ENCODE measurements at regions not wholly inside any gene's neighbourhood (a gene's known extent, or its start where the extent isn't known, plus 50 kb on each side); places are given as distances from the start of the nearest gene placed in this dataset.

DNA sequence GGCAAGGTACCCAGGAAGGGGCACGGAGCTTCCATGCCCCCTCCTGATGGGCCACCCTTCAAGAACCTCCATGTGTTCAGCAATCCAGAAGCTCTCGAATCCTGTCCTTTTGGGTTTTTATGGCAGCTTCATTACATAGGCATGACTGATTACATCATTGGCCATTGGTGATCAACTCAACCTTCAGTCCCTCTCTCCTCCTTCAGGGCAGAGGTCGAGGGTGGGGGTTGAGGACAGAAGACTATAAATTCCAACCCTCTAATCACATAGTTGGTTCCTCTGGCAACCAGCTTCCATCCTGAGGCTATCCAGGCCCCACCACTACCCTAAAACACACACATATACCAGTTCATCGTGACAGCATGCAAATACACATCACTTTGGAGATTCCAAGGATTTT is 135.7 kb downstream of the ZNF281 start:
- WGBS (ENCODE audit: insufficient coverage), result 50% methylated on average over 2 of the region's 4 CpGs

DNA sequence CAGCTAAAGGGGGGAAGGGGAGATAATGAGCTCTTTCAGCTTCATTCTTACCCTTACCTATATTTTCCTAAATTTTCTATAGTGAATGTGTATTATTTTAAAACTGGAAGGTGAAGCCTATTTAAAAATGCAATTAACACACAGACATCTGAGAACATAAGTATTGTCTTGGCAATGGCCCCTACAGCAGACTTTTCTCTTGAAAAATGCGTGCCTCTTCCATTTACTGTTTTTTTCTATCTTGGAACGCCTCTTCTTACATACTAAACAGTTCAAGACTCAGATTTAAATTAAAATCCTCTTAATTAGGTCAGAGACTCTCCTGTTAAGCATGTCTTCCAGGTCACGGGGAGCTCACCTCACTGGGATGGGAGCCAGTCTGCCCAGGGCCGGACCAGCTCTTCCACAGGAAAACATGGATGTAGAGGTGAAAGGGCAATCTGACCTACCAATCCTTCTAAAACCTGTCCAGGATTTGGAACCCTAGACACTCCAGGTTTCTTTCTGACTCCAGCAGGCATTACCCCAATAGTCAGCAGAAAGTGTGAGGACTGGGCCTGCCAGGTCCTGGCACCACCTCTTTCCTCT is 137.3 kb downstream of the ZNF281 start:
- peak in 1 of 6 donors; percentile 55 for DNase-seq (ENCODE audit: low read depth in 4 of 6, low spot score in 6 of 6)
- 84% methylated on average over 3 of the region's 4 CpGs for WGBS (ENCODE audit: insufficient coverage)
- Histone ChIP-seq H3K9me3 (ENCODE audit: control insufficient read depth, insufficient read depth, low read length) (no peaks in the 10 kb centered on the region), H3K27me3 (ENCODE audit: control insufficient read depth, insufficient read depth, low read length) (no peaks in the 10 kb centered on the region), H3K4me1 (ENCODE audit: control insufficient read depth, insufficient read depth, low read length) (no peaks in the 10 kb centered on the region), H3K4me3 (ENCODE audit: low read depth, low read length) (no peak overlapping the region), H3K27ac (ENCODE audit: low read depth, low read length) (no peak overlapping the region), H3K36me3 (ENCODE audit: control insufficient read depth, insufficient read depth, low read length) (no peaks in the 10 kb centered on the region)

More for the DNA sequence above, 135.7 kb downstream of the ZNF281 start:
- H3K36me3 ChIP-seq (ENCODE audit: control insufficient read depth, insufficient read depth, low read length), result no peaks in the 10 kb centered on the region
- no peaks in the 10 kb centered on the region for H3K27me3 ChIP-seq (ENCODE audit: control insufficient read depth, insufficient read depth, low read length)
- no peak overlapping the region for H3K27ac ChIP-seq (ENCODE audit: low read depth, low read length)
- H3K9me3 ChIP-seq (ENCODE audit: control insufficient read depth, insufficient read depth, low read length), result no peaks in the 10 kb centered on the region
- H3K4me3 ChIP-seq (ENCODE audit: low read depth, low read length), result no peak overlapping the region
- H3K4me1 ChIP-seq (ENCODE audit: control insufficient read depth, insufficient read depth, low read length), result no peaks in the 10 kb centered on the region
- no peak for DNase-seq (ENCODE audit: low read depth in 4 of 6, low spot score in 6 of 6)

GRCh38 chr1:200269256-200269655 is 140.6 kb downstream of the ZNF281 start:
- Histone ChIP-seq H3K27me3 (ENCODE audit: control insufficient read depth, insufficient read depth, low read length) (no peaks in the 10 kb centered on the region), H3K9me3 (ENCODE audit: control insufficient read depth, insufficient read depth, low read length) (no peaks in the 10 kb centered on the region), H3K4me3 (ENCODE audit: low read depth, low read length) (no peak overlapping the region), H3K4me1 (ENCODE audit: control insufficient read depth, insufficient read depth, low read length) (no peaks in the 10 kb centered on the region), H3K27ac (ENCODE audit: low read depth, low read length) (no peak overlapping the region), H3K36me3 (ENCODE audit: control insufficient read depth, insufficient read depth, low read length) (no peaks in the 10 kb centered on the region)
- 100% methylated on average over 1 of the region's 1 CpG for WGBS (ENCODE audit: insufficient coverage)
- DNase-seq (ENCODE audit: low read depth in 4 of 6, low spot score in 6 of 6), result no peak

DNA sequence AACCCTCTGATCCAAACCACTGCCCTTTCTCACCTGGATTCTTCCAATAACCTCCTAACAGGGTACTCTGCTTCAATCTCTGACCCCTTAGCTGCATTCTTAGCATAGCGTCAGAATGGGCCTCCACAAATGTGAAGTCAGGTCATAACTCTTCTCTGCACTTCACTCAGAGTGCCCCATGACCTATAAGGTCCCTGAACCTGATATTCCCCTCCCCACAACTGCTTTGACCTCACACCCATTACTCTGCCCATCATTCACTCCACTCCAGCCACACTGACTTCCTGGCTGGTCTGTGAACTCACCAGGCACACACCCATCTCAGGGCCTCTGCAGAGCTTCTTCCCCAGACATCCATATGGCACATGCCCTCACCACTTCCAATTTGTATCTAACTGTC is 141.9 kb downstream of the ZNF281 start:
- WGBS (ENCODE audit: insufficient coverage), result 79% methylated on average over 1 of the region's 1 CpG

DNA sequence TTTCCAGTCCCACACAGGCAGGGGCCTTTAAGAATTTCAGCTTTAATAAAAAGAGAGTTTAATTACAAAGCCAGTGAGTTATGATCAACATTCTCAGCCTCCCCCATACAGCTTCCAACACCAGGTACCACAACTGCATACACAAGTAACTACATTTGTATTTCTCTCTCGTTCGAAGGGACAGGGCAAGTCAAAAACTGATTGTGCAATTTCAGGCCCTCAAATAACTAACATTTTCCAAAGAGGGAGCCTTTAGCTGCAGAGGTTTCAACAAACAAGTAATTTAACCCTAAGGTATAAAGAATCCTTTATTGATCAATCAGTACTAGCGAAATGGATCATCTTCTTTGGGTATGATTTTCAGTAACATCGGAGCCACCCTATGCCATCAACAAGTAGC is 142.4 kb downstream of the ZNF281 start:
- H3K27ac ChIP-seq (ENCODE audit: low read depth, low read length), result no peak overlapping the region
- WGBS (ENCODE audit: insufficient coverage), result no CpG with 5 or more reads among the region's 4 CpGs
- no peaks in the 10 kb centered on the region for H3K9me3 ChIP-seq (ENCODE audit: control insufficient read depth, insufficient read depth, low read length)
- H3K4me1 ChIP-seq (ENCODE audit: control insufficient read depth, insufficient read depth, low read length), result no peaks in the 10 kb centered on the region
- no peak for DNase-seq (ENCODE audit: low read depth in 4 of 6, low spot score in 6 of 6)
- no peaks in the 10 kb centered on the region for H3K36me3 ChIP-seq (ENCODE audit: control insufficient read depth, insufficient read depth, low read length)
- no peaks in the 10 kb centered on the region for H3K27me3 ChIP-seq (ENCODE audit: control insufficient read depth, insufficient read depth, low read length)
- no peak overlapping the region for H3K4me3 ChIP-seq (ENCODE audit: low read depth, low read length)

More for the DNA sequence above, 141.9 kb downstream of the ZNF281 start:
- Histone ChIP-seq H3K27me3 (ENCODE audit: control insufficient read depth, insufficient read depth, low read length) (no peaks in the 10 kb centered on the region), H3K36me3 (ENCODE audit: control insufficient read depth, insufficient read depth, low read length) (no peaks in the 10 kb centered on the region), H3K4me1 (ENCODE audit: control insufficient read depth, insufficient read depth, low read length) (no peaks in the 10 kb centered on the region), H3K9me3 (ENCODE audit: control insufficient read depth, insufficient read depth, low read length) (no peaks in the 10 kb centered on the region), H3K27ac (ENCODE audit: low read depth, low read length) (no peak overlapping the region), H3K4me3 (ENCODE audit: low read depth, low read length) (no peak overlapping the region)
- DNase-seq (ENCODE audit: low read depth in 4 of 6, low spot score in 6 of 6), result no peak

GRCh38 chr1:200266871-200267270 is 143.0 kb downstream of the ZNF281 start:
- H3K4me3 ChIP-seq (ENCODE audit: low read depth, low read length), result no peak overlapping the region
- H3K27ac ChIP-seq (ENCODE audit: low read depth, low read length), result no peak overlapping the region
- H3K9me3 ChIP-seq (ENCODE audit: control insufficient read depth, insufficient read depth, low read length), result no peaks in the 10 kb centered on the region
- no peaks in the 10 kb centered on the region for H3K27me3 ChIP-seq (ENCODE audit: control insufficient read depth, insufficient read depth, low read length)
- H3K4me1 ChIP-seq (ENCODE audit: control insufficient read depth, insufficient read depth, low read length), result no peaks in the 10 kb centered on the region
- no peaks in the 10 kb centered on the region for H3K36me3 ChIP-seq (ENCODE audit: control insufficient read depth, insufficient read depth, low read length)
- no peak for DNase-seq (ENCODE audit: low read depth in 4 of 6, low spot score in 6 of 6)
- no CpG with 5 or more reads among the region's 3 CpGs for WGBS (ENCODE audit: insufficient coverage)

GRCh38 chr1:200265881-200266280 is 144.0 kb downstream of the ZNF281 start:
- H3K4me1 ChIP-seq (ENCODE audit: control insufficient read depth, insufficient read depth, low read length), result no peaks in the 10 kb centered on the region
- H3K36me3 ChIP-seq (ENCODE audit: control insufficient read depth, insufficient read depth, low read length), result no peaks in the 10 kb centered on the region
- DNase-seq (ENCODE audit: low read depth in 4 of 6, low spot score in 6 of 6), result no peak
- H3K27ac ChIP-seq (ENCODE audit: low read depth, low read length), result no peak overlapping the region
- WGBS (ENCODE audit: insufficient coverage), result 93% methylated on average over 2 of the region's 5 CpGs
- no peak overlapping the region for H3K4me3 ChIP-seq (ENCODE audit: low read depth, low read length)
- H3K27me3 ChIP-seq (ENCODE audit: control insufficient read depth, insufficient read depth, low read length), result no peaks in the 10 kb centered on the region
- no peaks in the 10 kb centered on the region for H3K9me3 ChIP-seq (ENCODE audit: control insufficient read depth, insufficient read depth, low read length)

GRCh38 chr1:200265104-200265503 is 144.7 kb downstream of the ZNF281 start:
- no CpG with 5 or more reads among the region's 1 CpG for WGBS (ENCODE audit: insufficient coverage)
- no peak overlapping the region for H3K4me3 ChIP-seq (ENCODE audit: low read depth, low read length)
- DNase-seq (ENCODE audit: low read depth in 4 of 6, low spot score in 6 of 6), result no peak
- H3K9me3 ChIP-seq (ENCODE audit: control insufficient read depth, insufficient read depth, low read length), result no peaks in the 10 kb centered on the region
- no peak overlapping the region for H3K27ac ChIP-seq (ENCODE audit: low read depth, low read length)
- no peaks in the 10 kb centered on the region for H3K36me3 ChIP-seq (ENCODE audit: control insufficient read depth, insufficient read depth, low read length)
- no peaks in the 10 kb centered on the region for H3K4me1 ChIP-seq (ENCODE audit: control insufficient read depth, insufficient read depth, low read length)
- H3K27me3 ChIP-seq (ENCODE audit: control insufficient read depth, insufficient read depth, low read length), result no peaks in the 10 kb centered on the region

GRCh38 chr1:200263203-200263602 is 146.6 kb downstream of the ZNF281 start:
- Histone ChIP-seq H3K4me3 (ENCODE audit: low read depth, low read length) (no peak overlapping the region), H3K27me3 (ENCODE audit: control insufficient read depth, insufficient read depth, low read length) (no peaks in the 10 kb centered on the region), H3K27ac (ENCODE audit: low read depth, low read length) (no peak overlapping the region), H3K36me3 (ENCODE audit: control insufficient read depth, insufficient read depth, low read length) (no peaks in the 10 kb centered on the region), H3K9me3 (ENCODE audit: control insufficient read depth, insufficient read depth, low read length) (no peaks in the 10 kb centered on the region), H3K4me1 (ENCODE audit: control insufficient read depth, insufficient read depth, low read length) (no peaks in the 10 kb centered on the region)
- DNase-seq (ENCODE audit: low read depth in 4 of 6, low spot score in 6 of 6), result no peak
- no CpG with 5 or more reads among the region's 3 CpGs for WGBS (ENCODE audit: insufficient coverage)

- no peaks in the 10 kb centered on the region for H3K27me3 ChIP-seq (ENCODE audit: control insufficient read depth, insufficient read depth, low read length)
- no peak for DNase-seq (ENCODE audit: low read depth in 4 of 6, low spot score in 6 of 6)
- no peak overlapping the region for H3K27ac ChIP-seq (ENCODE audit: low read depth, low read length)
- H3K4me1 ChIP-seq (ENCODE audit: control insufficient read depth, insufficient read depth, low read length), result no peaks in the 10 kb centered on the region
- H3K9me3 ChIP-seq (ENCODE audit: control insufficient read depth, insufficient read depth, low read length), result no peaks in the 10 kb centered on the region
- no peaks in the 10 kb centered on the region for H3K36me3 ChIP-seq (ENCODE audit: control insufficient read depth, insufficient read depth, low read length)
- WGBS (ENCODE audit: insufficient coverage), result 92% methylated on average over 3 of the region's 7 CpGs
- no peak overlapping the region for H3K4me3 ChIP-seq (ENCODE audit: low read depth, low read length)
Observed at GRCh38 chr1:200262326-200262965, 147.4 kb downstream of the ZNF281 start.
